ENCODE measurements at regions not wholly inside any gene's neighbourhood (a gene's known extent, or its start where the extent isn't known, plus 50 kb on each side); places are given as distances from the start of the nearest gene placed in this dataset.

GRCh38 chr1:96968541-96968940 lies 247.0 kb downstream of the PTBP2 start:
- DNase-seq (ENCODE audit: low spot score) (no peak), ATAC-seq (0 out of 2 replicates have a peak, but pooled peaks have one; percentile 22)
- no peaks in the 10 kb centered on the region for H3K9me3 Mint-ChIP-seq
- ChIA-PET POLR2A (interaction anchor here (0.5 kb wide), 1 partner anchor 416 kb away, joined by 6 read pairs; no protein-coding TSS in a partner anchor), CTCF (interaction anchor here (2.7 kb wide), 1 partner anchor 82 kb away, joined by 11 read pairs; no protein-coding TSS in a partner anchor)
- no peak for TF ChIP-seq TCF7 (CRISPR knock-in tag; IDR thresholded peaks at IDR 0.05; ENCODE audit: low read depth)
- no peak for TF ChIP-seq ZNF232 (CRISPR knock-in tag; IDR thresholded peaks at IDR 0.05)
- TF ChIP-seq ESRRA (CRISPR knock-in tag; IDR thresholded peaks at IDR 0.05; ENCODE audit: borderline replicate concordance): no peak
- no peak for TF ChIP-seq NR2C2 (CRISPR knock-in tag; IDR thresholded peaks at IDR 0.05)
- no peak for TF ChIP-seq KAT7 (CRISPR knock-in tag; IDR thresholded peaks at IDR 0.05; ENCODE audit: borderline replicate concordance)
- H3K27me3 Mint-ChIP-seq (ENCODE audit: low read depth): no peaks in the 10 kb centered on the region
- no peaks in the 10 kb centered on the region for H3K4me1 Mint-ChIP-seq
- H3K27ac Mint-ChIP-seq: no peak overlapping the region
- no peaks in the 10 kb centered on the region for H3K36me3 Mint-ChIP-seq
- H3K4me3 Mint-ChIP-seq: no peak overlapping the region

DNA sequence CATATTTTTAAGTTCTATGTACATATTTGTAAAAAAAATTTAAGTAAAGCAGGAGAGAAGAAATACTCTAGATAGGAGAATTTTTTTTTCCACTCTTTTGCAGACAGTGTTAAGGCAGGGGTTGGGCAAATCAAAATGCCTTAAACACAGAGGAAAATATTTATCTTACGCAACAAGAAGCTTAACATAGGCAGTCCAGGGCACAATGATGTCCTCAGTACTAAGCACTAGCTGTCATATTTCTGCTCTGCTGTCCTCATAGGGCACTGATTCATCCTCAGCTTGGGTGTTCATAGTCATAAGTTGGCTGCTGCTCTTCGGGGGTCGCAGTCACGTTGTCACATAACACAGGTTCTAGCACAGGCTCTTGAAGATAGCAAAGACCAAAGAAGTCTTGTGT lies 247.4 kb downstream of the PTBP2 start:
- Mint-ChIP-seq H3K4me3 (no peak overlapping the region), H3K9me3 (no peaks in the 10 kb centered on the region; the same call in 1 of the 2 replicates), H3K27me3 (ENCODE audit: low read depth) (no peaks in the 10 kb centered on the region), H3K4me1 (no peaks in the 10 kb centered on the region), H3K27ac (no peak overlapping the region), H3K36me3 (no peaks in the 10 kb centered on the region)
- DNase-seq (ENCODE audit: low spot score) (no peak), ATAC-seq (no peak)
- TF ChIP-seq NFYB (CRISPR knock-in tag; conservative IDR thresholded peaks at IDR 0.05; ENCODE audit: low read depth): no peak
- TF ChIP-seq ZNF121 (CRISPR knock-in tag; IDR thresholded peaks at IDR 0.05): no peak
- TF ChIP-seq E2F5 (CRISPR knock-in tag; IDR thresholded peaks at IDR 0.05): no peak
- POLR2A ChIA-PET: no interaction called here
- CTCF ChIA-PET: interaction anchor here (2.7 kb wide), 1 partner anchor 82 kb away, joined by 11 read pairs; no protein-coding TSS in a partner anchor

DNA sequence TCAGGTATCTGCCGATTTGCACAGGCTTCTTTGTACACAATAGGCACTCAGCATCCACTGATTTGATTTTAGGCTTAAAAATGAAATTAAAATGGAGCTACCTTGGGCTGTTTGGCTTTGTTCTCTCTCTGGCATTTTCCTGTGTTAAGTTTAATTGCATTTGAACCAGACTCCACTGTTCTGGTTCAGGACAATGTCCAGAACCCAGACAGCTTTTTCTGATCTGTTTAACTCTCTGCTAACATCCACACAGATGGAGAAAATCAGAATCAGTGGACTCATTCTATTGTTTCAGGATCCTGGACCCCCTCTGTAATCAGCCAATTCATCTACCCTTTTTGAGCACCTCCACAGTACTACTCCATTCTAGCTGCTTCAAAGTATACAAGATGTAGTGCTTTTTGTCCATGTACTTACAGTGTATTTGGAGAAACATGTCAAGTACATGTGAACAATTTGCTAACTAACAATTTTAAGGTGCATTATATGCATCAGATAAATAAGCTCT lies 248.1 kb downstream of the PTBP2 start:
- Mint-ChIP-seq H3K4me3 (no peak overlapping the region), H3K9me3 (no peaks in the 10 kb centered on the region; the same call in 1 of the 2 replicates), H3K27ac (no peak overlapping the region), H3K27me3 (ENCODE audit: low read depth) (no peaks in the 10 kb centered on the region), H3K36me3 (no peaks in the 10 kb centered on the region), H3K4me1 (no peaks in the 10 kb centered on the region)
- ChIA-PET POLR2A (no interaction called here), CTCF (interaction anchor here (2.7 kb wide), 1 partner anchor 81 kb away, joined by 11 read pairs; no protein-coding TSS in a partner anchor)
- ATAC-seq (no peak), DNase-seq (ENCODE audit: low spot score) (no peak)
- TF ChIP-seq SMAD4 (CRISPR knock-in tag; IDR thresholded peaks at IDR 0.05) (no peak), STAT6 (CRISPR knock-in tag; conservative IDR thresholded peaks at IDR 0.05; ENCODE audit: low read depth) (no peak), EMX1 (CRISPR knock-in tag; IDR thresholded peaks at IDR 0.05) (no peak), OVOL2 (CRISPR knock-in tag; IDR thresholded peaks at IDR 0.05; ENCODE audit: borderline replicate concordance) (no peak), NR3C1 (CRISPR knock-in tag; conservative IDR thresholded peaks at IDR 0.05; ENCODE audit: low read depth) (no peak), IRF2 (CRISPR knock-in tag; IDR thresholded peaks at IDR 0.05; ENCODE audit: borderline replicate concordance, low read depth) (no peak), E2F5 (CRISPR knock-in tag; IDR thresholded peaks at IDR 0.05) (no peak), E2F4 (CRISPR knock-in tag; IDR thresholded peaks at IDR 0.05; ENCODE audit: borderline replicate concordance, low read depth) (no peak), PRRX2 (CRISPR knock-in tag; IDR thresholded peaks at IDR 0.05) (no peak), NFATC4 (CRISPR knock-in tag; IDR thresholded peaks at IDR 0.05) (no peak), ZSCAN18 (CRISPR knock-in tag; IDR thresholded peaks at IDR 0.05) (no peak), AR (CRISPR knock-in tag; IDR thresholded peaks at IDR 0.05) (no peak), MYBL2 (CRISPR knock-in tag; IDR thresholded peaks at IDR 0.05) (no peak)

Data from WTC11 (cell line).